IMR-90 (cell line): ENCODE measurements at regions not wholly inside any gene's neighbourhood (a gene's known extent, or its start where the extent isn't known, plus 50 kb on each side); places are given as distances from the start of the nearest gene placed in this dataset.
A peak's percentile ranks its signal among the peaks of the same experiment; 100 is the strongest.

Experiments used
- BHLHE40 ChIP-seq: fragments of 150-350 bp; IDR thresholded peaks from 2 replicates; pipeline ENCODE4 v1.6.1; 2016; ENCODE audit warnings: mild to moderate bottlenecking, low read depth, low read length
- MAFK ChIP-seq: IDR thresholded peaks from 2 replicates; pipeline ENCODE4 v1.6.1; 2012; ENCODE audit warnings: low read depth, low read length, improper control_type of control experiment
- MXI1 ChIP-seq: IDR thresholded peaks from 2 replicates; pipeline ENCODE4 v1.6.1; 2012; ENCODE audit warnings: low read depth, mild to moderate bottlenecking, low read length, moderate library complexity, borderline replicate concordance
- POLR2A ChIP-seq: IDR thresholded peaks from 2 replicates; pipeline ENCODE4 v1.6.1; 2012; ENCODE audit warnings: mild to moderate bottlenecking, low read depth, low read length
- RAD21 ChIP-seq: IDR thresholded peaks from 2 replicates; pipeline ENCODE4 v1.6.1; 2012; ENCODE audit warnings: low read length, improper control_type of control experiment
- RFX5 ChIP-seq: IDR thresholded peaks from 2 replicates; pipeline ENCODE4 v1.8.0; 2012; ENCODE audit warnings: low read depth, mild to moderate bottlenecking, low read length, moderate library complexity
- SMC3 ChIP-seq: fragments of 150-350 bp; IDR thresholded peaks from 2 replicates; pipeline ENCODE4 v1.6.1; 2016; ENCODE audit warnings: low read depth, mild to moderate bottlenecking, antibody characterized with exemption, low read length, moderate library complexity
- TF ChIP-seq, protein P1 (sequence below): conservative IDR thresholded peaks from 2 replicates; pipeline ENCODE4 v1.5.1; 2012; ENCODE audit warnings: mild to moderate bottlenecking, low read depth, low read length, improper control_type of control experiment
- TF ChIP-seq, protein P2 (sequence below): fragments of 150-350 bp; IDR thresholded peaks from 2 replicates; pipeline ENCODE4 v1.6.1; 2017; ENCODE audit warnings: mild to moderate bottlenecking, antibody characterized with exemption, low read length, low read depth

DNA sequence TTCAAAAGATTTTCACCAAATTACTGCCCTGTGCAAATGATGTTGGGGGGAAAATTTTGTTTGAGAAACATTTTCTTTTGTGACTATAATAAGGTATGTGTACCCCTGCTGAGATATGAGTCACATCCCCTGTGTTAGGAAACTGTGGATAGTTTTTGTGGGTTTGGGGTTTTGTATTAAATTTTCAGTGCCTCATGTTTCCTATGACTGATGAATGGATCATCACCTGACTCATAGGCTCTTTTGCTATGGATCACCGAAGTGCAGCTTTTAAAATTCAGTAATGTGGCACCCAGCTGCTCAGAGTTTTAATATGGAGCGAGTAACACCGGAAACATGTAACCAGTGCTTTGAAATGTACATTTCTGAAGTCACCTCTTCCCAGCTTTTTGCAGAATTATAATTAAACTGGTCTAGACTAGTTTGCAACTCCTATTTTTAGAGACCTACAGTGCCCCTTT, 167.4 kb upstream of the HMGA2 start:
- TF ChIP-seq, protein P1, sequence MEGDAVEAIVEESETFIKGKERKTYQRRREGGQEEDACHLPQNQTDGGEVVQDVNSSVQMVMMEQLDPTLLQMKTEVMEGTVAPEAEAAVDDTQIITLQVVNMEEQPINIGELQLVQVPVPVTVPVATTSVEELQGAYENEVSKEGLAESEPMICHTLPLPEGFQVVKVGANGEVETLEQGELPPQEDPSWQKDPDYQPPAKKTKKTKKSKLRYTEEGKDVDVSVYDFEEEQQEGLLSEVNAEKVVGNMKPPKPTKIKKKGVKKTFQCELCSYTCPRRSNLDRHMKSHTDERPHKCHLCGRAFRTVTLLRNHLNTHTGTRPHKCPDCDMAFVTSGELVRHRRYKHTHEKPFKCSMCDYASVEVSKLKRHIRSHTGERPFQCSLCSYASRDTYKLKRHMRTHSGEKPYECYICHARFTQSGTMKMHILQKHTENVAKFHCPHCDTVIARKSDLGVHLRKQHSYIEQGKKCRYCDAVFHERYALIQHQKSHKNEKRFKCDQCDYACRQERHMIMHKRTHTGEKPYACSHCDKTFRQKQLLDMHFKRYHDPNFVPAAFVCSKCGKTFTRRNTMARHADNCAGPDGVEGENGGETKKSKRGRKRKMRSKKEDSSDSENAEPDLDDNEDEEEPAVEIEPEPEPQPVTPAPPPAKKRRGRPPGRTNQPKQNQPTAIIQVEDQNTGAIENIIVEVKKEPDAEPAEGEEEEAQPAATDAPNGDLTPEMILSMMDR = no peak
- TF ChIP-seq BHLHE40 (peak; percentile 63), SMC3 (peak; percentile 8; the same call in 1 of the 2 replicates), MXI1 (no peak), POLR2A (0 out of 2 replicates have a peak, but pooled peaks have one; percentile 24), RFX5 (no peak), RAD21 (no peak; the same call in 1 of the 2 replicates), MAFK (no peak)
- TF ChIP-seq, protein P2, sequence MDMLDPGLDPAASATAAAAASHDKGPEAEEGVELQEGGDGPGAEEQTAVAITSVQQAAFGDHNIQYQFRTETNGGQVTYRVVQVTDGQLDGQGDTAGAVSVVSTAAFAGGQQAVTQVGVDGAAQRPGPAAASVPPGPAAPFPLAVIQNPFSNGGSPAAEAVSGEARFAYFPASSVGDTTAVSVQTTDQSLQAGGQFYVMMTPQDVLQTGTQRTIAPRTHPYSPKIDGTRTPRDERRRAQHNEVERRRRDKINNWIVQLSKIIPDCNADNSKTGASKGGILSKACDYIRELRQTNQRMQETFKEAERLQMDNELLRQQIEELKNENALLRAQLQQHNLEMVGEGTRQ = 0 out of 2 replicates have a peak, but pooled peaks have one; percentile 18
